Colon (tissue), 2 donors: ENCODE measurements at regions not wholly inside any gene's neighbourhood (a gene's known extent, or its start where the extent isn't known, plus 50 kb on each side); places are given as distances from the start of the nearest gene placed in this dataset.
"Not testable (repeated sequence)": the region's sequence is repeated elsewhere in the genome, so short reads cannot be mapped to it uniquely, and the experiment has no call there.

ENCODE experiments used
- FAIRE-seq: peaks from 2 replicates; lab custom pipeline; 2012; peaks lifted over from hg19 to GRCh38; lab: Jason Lieb, UNC
- donor health status: control.
- donor health status: control.

GRCh38 chr19:31885280-31885853 is 460.0 kb upstream of the ZNF507 start:
- no peak for FAIRE-seq

GRCh38 chr19:31890230-31890629 is 455.2 kb upstream of the ZNF507 start:
- FAIRE-seq = no peak

GRCh38 chr19:31892060-31892459 is 453.4 kb upstream of the ZNF507 start:
- FAIRE-seq = no peak

- not testable (repeated sequence) for FAIRE-seq
Measured at GRCh38 chr19:31893491-31893890, 451.9 kb upstream of the ZNF507 start.

GRCh38 chr19:31894451-31894850 is 451.0 kb upstream of the ZNF507 start:
- no peak for FAIRE-seq

GRCh38 chr19:31897292-31897691 is 448.1 kb upstream of the ZNF507 start:
- no peak for FAIRE-seq

GRCh38 chr19:31900991-31901390 is 444.4 kb upstream of the ZNF507 start:
- FAIRE-seq = no peak

- no peak for FAIRE-seq
Measured at GRCh38 chr19:31902821-31903220, 442.6 kb upstream of the ZNF507 start.

- FAIRE-seq = no peak
Measured at GRCh38 chr19:31903979-31904378, 441.4 kb upstream of the ZNF507 start.

GRCh38 chr19:31906111-31906871 is 439.1 kb upstream of the ZNF507 start:
- no peak for FAIRE-seq

GRCh38 chr19:31907661-31908060 is 437.7 kb upstream of the ZNF507 start:
- no peak for FAIRE-seq

- FAIRE-seq = no peak
Measured at GRCh38 chr19:31908080-31908479, 437.3 kb upstream of the ZNF507 start.

GRCh38 chr19:31908496-31909225 is 436.7 kb upstream of the ZNF507 start:
- no peak for FAIRE-seq

GRCh38 chr19:31910224-31910623 is 435.2 kb upstream of the ZNF507 start:
- no peak for FAIRE-seq

GRCh38 chr19:31911577-31911976 is 433.8 kb upstream of the ZNF507 start:
- no peak for FAIRE-seq

- FAIRE-seq = no peak
Measured at GRCh38 chr19:31913103-31913661, 432.2 kb upstream of the ZNF507 start.

- FAIRE-seq = no peak
Measured at GRCh38 chr19:31930401-31930800, 415.0 kb upstream of the ZNF507 start.

GRCh38 chr19:31937983-31938382 is 407.4 kb upstream of the ZNF507 start:
- FAIRE-seq = no peak

GRCh38 chr19:31938675-31939074 is 406.7 kb upstream of the ZNF507 start:
- no peak for FAIRE-seq

- no peak for FAIRE-seq
Measured at GRCh38 chr19:31940396-31940795, 405.0 kb upstream of the ZNF507 start.

- FAIRE-seq = no peak
Measured at GRCh38 chr19:31943191-31943661, 402.2 kb upstream of the ZNF507 start.

GRCh38 chr19:31943778-31944177 is 401.6 kb upstream of the ZNF507 start:
- FAIRE-seq = no peak

- no peak for FAIRE-seq
Measured at GRCh38 chr19:31944326-31944725, 401.1 kb upstream of the ZNF507 start.
